Osteocyte (in vitro differentiated cells): ENCODE measurements at regions not wholly inside any gene's neighbourhood (a gene's known extent, or its start where the extent isn't known, plus 50 kb on each side); places are given as distances from the start of the nearest gene placed in this dataset.
A peak's percentile ranks its signal among the peaks of the same experiment; 100 is the strongest.

ENCODE experiments used
- DNase-seq: peaks from one replicate; pipeline ENCODE4 v3.0.0; 2021; ENCODE audit warnings: mixed read lengths; ENCODE audit not compliant: unreplicated experiment; ENCODE audit errors: extremely low spot score
- H3K27ac Mint-ChIP-seq: one replicate; pipeline ENCODE4 v1.8.0; 2021; ENCODE audit warnings: mild to moderate bottlenecking, mixed read lengths; ENCODE audit not compliant: unreplicated experiment
- H3K27me3 Mint-ChIP-seq: one replicate; pipeline ENCODE4 v1.8.0; 2021; ENCODE audit warnings: mixed read lengths; ENCODE audit not compliant: unreplicated experiment
- H3K36me3 Mint-ChIP-seq: one replicate; pipeline ENCODE4 v1.8.0; 2021; ENCODE audit warnings: mixed read lengths; ENCODE audit not compliant: unreplicated experiment
- H3K4me1 Mint-ChIP-seq: one replicate; pipeline ENCODE4 v1.8.0; 2021; ENCODE audit warnings: mixed read lengths; ENCODE audit not compliant: unreplicated experiment
- H3K4me3 Mint-ChIP-seq: one replicate; pipeline ENCODE4 v1.8.0; 2021; ENCODE audit warnings: mild to moderate bottlenecking, moderate library complexity, mixed read lengths; ENCODE audit not compliant: unreplicated experiment
- H3K9me3 Mint-ChIP-seq: one replicate; pipeline ENCODE4 v1.8.0; 2021; ENCODE audit warnings: mixed read lengths; ENCODE audit not compliant: unreplicated experiment
- CTCF ChIP-seq: fragments of 200-600 bp; sonication (generic); IDR thresholded peaks from 2 replicates; pipeline ENCODE4 v1.5.0; 2021; ENCODE audit warnings: antibody characterized with exemption, mild to moderate bottlenecking, moderate library complexity

GRCh38 chr14:25113394-25113793, 63.4 kb upstream of the STXBP6 start:
- Mint-ChIP-seq H3K9me3 (no peaks in the 10 kb centered on the region), H3K27ac (no peak overlapping the region), H3K4me3 (no peak overlapping the region), H3K36me3 (no peaks in the 10 kb centered on the region), H3K27me3 (no peaks in the 10 kb centered on the region), H3K4me1 (peaks cover 27% of the 10 kb centered on the region)
- no peak for TF ChIP-seq CTCF
- DNase-seq = no peak

DNA sequence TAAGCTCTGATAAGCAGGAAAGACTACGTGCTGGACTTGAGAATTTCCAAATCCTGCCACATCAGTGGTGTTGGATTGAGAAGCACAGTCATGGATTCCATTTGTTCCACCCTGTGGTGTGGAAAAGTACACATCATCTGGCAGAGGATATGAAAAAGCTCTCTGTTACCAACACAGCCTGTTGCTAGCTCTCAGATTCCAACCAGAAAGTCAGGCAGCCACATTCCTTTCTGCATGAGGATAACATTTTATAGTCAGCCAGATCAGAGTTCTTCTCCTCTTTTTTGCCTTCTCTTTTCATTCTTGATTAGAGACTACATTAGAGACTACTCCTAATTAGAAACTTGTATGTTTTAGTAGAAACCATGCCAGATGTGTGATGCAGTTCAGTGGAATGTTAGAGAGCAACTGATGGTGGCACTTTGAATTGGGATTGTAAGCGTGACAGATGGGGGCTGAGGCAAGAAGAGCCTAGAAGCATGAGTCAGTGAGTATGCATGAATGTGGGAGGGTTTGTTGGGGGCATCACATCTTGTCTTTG, 61.2 kb upstream of the STXBP6 start:
- H3K4me3 Mint-ChIP-seq = no peak overlapping the region
- DNase-seq = no peak

GRCh38 chr14:25110106-25110505, 60.2 kb upstream of the STXBP6 start:
- Mint-ChIP-seq H3K4me3 (no peak overlapping the region), H3K27me3 (no peaks in the 10 kb centered on the region), H3K9me3 (no peaks in the 10 kb centered on the region), H3K36me3 (no peaks in the 10 kb centered on the region), H3K27ac (peak overlapping the region; percentile 90), H3K4me1 (peaks cover 25% of the 10 kb centered on the region)
- no peak for TF ChIP-seq CTCF
- DNase-seq = no peak

More for the DNA sequence above, 61.2 kb upstream of the STXBP6 start:
- Mint-ChIP-seq H3K9me3 (no peaks in the 10 kb centered on the region), H3K27ac (peak overlapping the region; percentile 90), H3K36me3 (no peaks in the 10 kb centered on the region), H3K27me3 (no peaks in the 10 kb centered on the region), H3K4me1 (peaks cover 25% of the 10 kb centered on the region)
- no peak for TF ChIP-seq CTCF

DNA sequence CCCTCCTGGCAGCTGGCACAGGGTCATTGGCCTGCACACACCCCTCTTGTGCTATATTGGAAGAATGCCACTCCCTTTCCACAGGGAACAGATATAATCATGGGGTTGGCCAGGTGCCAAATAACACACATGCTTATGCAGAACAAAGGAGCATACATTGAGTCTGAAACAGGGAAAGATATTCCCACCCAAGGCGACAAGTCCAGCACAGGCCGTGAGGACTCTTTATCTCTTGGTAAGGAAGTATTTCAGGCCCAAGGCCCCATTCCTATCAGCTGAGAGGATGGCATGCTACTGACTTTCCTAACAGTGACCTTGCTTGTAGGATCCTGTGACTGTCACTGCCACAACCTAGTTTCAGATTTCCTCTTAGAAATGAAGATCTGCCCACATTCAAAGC, 59.0 kb upstream of the STXBP6 start:
- no peaks in the 10 kb centered on the region for H3K27me3 Mint-ChIP-seq
- H3K36me3 Mint-ChIP-seq = no peaks in the 10 kb centered on the region
- H3K27ac Mint-ChIP-seq = peak overlapping the region; percentile 67
- H3K4me3 Mint-ChIP-seq = no peak overlapping the region
- H3K9me3 Mint-ChIP-seq = no peaks in the 10 kb centered on the region
- DNase-seq = no peak
- no peak for TF ChIP-seq CTCF
- peaks cover 25% of the 10 kb centered on the region for H3K4me1 Mint-ChIP-seq

DNA sequence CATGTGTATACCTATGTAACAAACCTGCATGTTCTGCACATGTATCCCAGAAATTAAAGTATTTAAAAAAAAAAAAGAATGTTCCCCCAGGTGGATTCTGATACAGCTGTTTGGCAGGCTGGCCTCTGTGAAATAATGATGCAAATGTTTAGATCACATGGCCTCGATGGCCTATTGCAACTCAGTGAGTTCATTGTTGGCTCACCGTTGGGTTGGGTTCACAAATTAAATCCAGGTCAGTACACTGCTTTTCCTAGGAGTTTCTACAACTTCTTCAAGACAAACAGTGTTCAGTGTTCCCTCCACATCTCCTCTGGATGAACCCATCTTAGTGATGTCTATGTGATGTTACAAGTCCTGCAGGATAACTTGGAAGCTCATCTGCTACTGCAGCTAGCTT, 58.3 kb upstream of the STXBP6 start:
- no peak for TF ChIP-seq CTCF
- no peak for DNase-seq
- Mint-ChIP-seq H3K27ac (no peak overlapping the region), H3K4me3 (no peak overlapping the region), H3K36me3 (no peaks in the 10 kb centered on the region), H3K4me1 (peaks cover 25% of the 10 kb centered on the region), H3K27me3 (no peaks in the 10 kb centered on the region), H3K9me3 (no peaks in the 10 kb centered on the region)
